B cell (primary cell): ENCODE measurements at regions not wholly inside any gene's neighbourhood (a gene's known extent, or its start where the extent isn't known, plus 50 kb on each side); places are given as distances from the start of the nearest gene placed in this dataset.

ENCODE experiments used
- CTCF ChIP-seq: fragments of 200-600 bp; IDR thresholded peaks from one replicate; pipeline ENCODE4 v1.8.0; 2022; ENCODE audit warnings: antibody characterized with exemption, mild to moderate bottlenecking
- EZH2 ChIP-seq: IDR thresholded peaks from 2 replicates; pipeline ENCODE4 v1.6.1; 2012; ENCODE audit warnings: borderline replicate concordance, low read depth, mild to moderate bottlenecking, moderate library complexity, low read length; ENCODE audit not compliant: insufficient read depth, poor library complexity, severe bottlenecking

- TF ChIP-seq CTCF = no peak
- no peak for TF ChIP-seq EZH2
Observed at GRCh38 chr6:139895205-139895793, 520.9 kb upstream of the CITED2 start.
